ENCODE measurements at regions not wholly inside any gene's neighbourhood (a gene's known extent, or its start where the extent isn't known, plus 50 kb on each side); places are given as distances from the start of the nearest gene placed in this dataset.

- Mint-ChIP-seq H3K27me3 (peaks cover 3% of the 10 kb centered on the region), H3K4me1 (ENCODE audit: unreplicated experiment) (no peaks in the 10 kb centered on the region), H3K27ac (no peak overlapping the region), H3K36me3 (no peaks in the 10 kb centered on the region), H3K9me3 (peaks cover 6% of the 10 kb centered on the region), H3K4me3 (no peak overlapping the region)
- no peak for TF ChIP-seq CTCF (conservative IDR thresholded peaks at IDR 0.05)
- no peak for DNase-seq (ENCODE audit: extremely low spot score, unreplicated experiment)
These were observed 327.5 kb upstream of the SLC16A7 start for GRCh38 chr12:59268295-59268809.

GRCh38 chr12:59260202-59260601, 335.6 kb upstream of the SLC16A7 start:
- Mint-ChIP-seq H3K4me1 (ENCODE audit: unreplicated experiment) (no peaks in the 10 kb centered on the region), H3K27ac (no peak overlapping the region), H3K4me3 (no peak overlapping the region), H3K27me3 (no peaks in the 10 kb centered on the region), H3K36me3 (no peaks in the 10 kb centered on the region), H3K9me3 (no peaks in the 10 kb centered on the region)
- DNase-seq (ENCODE audit: extremely low spot score, unreplicated experiment): no peak
- TF ChIP-seq CTCF (conservative IDR thresholded peaks at IDR 0.05): no peak

GRCh38 chr12:59252731-59253130, 332.4 kb upstream of the LRIG3 start:
- H3K36me3 Mint-ChIP-seq: no peaks in the 10 kb centered on the region
- H3K9me3 Mint-ChIP-seq: peaks cover 13% of the 10 kb centered on the region
- H3K27ac Mint-ChIP-seq: no peak overlapping the region
- no peaks in the 10 kb centered on the region for H3K4me1 Mint-ChIP-seq (ENCODE audit: unreplicated experiment)
- no peak overlapping the region for H3K4me3 Mint-ChIP-seq
- DNase-seq (ENCODE audit: extremely low spot score, unreplicated experiment): no peak
- no peak for TF ChIP-seq CTCF (conservative IDR thresholded peaks at IDR 0.05)
- H3K27me3 Mint-ChIP-seq: no peaks in the 10 kb centered on the region

- Mint-ChIP-seq H3K4me3 (no peak overlapping the region), H3K27me3 (no peaks in the 10 kb centered on the region), H3K4me1 (ENCODE audit: unreplicated experiment) (no peaks in the 10 kb centered on the region), H3K27ac (no peak overlapping the region), H3K36me3 (no peaks in the 10 kb centered on the region), H3K9me3 (peaks cover 13% of the 10 kb centered on the region)
- DNase-seq (ENCODE audit: extremely low spot score, unreplicated experiment): no peak
- no peak for TF ChIP-seq CTCF (conservative IDR thresholded peaks at IDR 0.05)
These were observed 330.5 kb upstream of the LRIG3 start for GRCh38 chr12:59250766-59251165.

GRCh38 chr12:59240048-59240447, 319.7 kb upstream of the LRIG3 start:
- Mint-ChIP-seq H3K27me3 (peaks cover under 1% of the 10 kb centered on the region), H3K4me1 (ENCODE audit: unreplicated experiment) (no peaks in the 10 kb centered on the region), H3K4me3 (no peak overlapping the region), H3K36me3 (no peaks in the 10 kb centered on the region), H3K27ac (no peak overlapping the region), H3K9me3 (no peaks in the 10 kb centered on the region)
- no peak for DNase-seq (ENCODE audit: extremely low spot score, unreplicated experiment)
- no peak for TF ChIP-seq CTCF (conservative IDR thresholded peaks at IDR 0.05)

GRCh38 chr12:59234391-59234790, 314.1 kb upstream of the LRIG3 start:
- Mint-ChIP-seq H3K9me3 (no peaks in the 10 kb centered on the region), H3K27ac (no peak overlapping the region), H3K36me3 (no peaks in the 10 kb centered on the region), H3K27me3 (peaks cover 4% of the 10 kb centered on the region), H3K4me1 (ENCODE audit: unreplicated experiment) (no peaks in the 10 kb centered on the region), H3K4me3 (no peak overlapping the region)
- no peak for DNase-seq (ENCODE audit: extremely low spot score, unreplicated experiment)
- no peak for TF ChIP-seq CTCF (conservative IDR thresholded peaks at IDR 0.05)
